ENCODE measurements at regions not wholly inside any gene's neighbourhood (a gene's known extent, or its start where the extent isn't known, plus 50 kb on each side); places are given as distances from the start of the nearest gene placed in this dataset.

GRCh38 chr4:60042231-60042652 lies 1157.9 kb upstream of the ADGRL3 start:
- H2BK20ac ChIP-seq (ENCODE audit: low read length): no peak overlapping the region
- no peak overlapping the region for H2BK120ac ChIP-seq (replicated peaks; ENCODE audit: low read depth, low read length)
- no peaks in the 10 kb centered on the region for H3K4me1 ChIP-seq (replicated peaks in 1 of 4; ENCODE audit: control insufficient read depth in 3 of 4, insufficient read depth in 4 of 4, low read length in 3 of 4)
- H2BK15ac ChIP-seq (ENCODE audit: low read length): no peak overlapping the region
- H3K9me3 ChIP-seq (ENCODE audit: insufficient read depth in 2 of 2, low read depth in 1 of 2, low read length in 1 of 2): peaks cover 4 to 8% of the 10 kb centered on the region in 2 experiments; a peak in 2 of 4 replicates
- H4K5ac ChIP-seq (ENCODE audit: insufficient read length, low read depth, low read length): no peak overlapping the region
- H3K79me1 ChIP-seq (ENCODE audit: low read depth, low read length): no peaks in the 10 kb centered on the region
- ChIA-PET POLR2A (ENCODE audit: partially characterized antibody) (no interaction called here), CTCF (ENCODE audit: partially characterized antibody) (interaction anchor here (1.7 kb wide), 1 partner anchor 18 kb away, joined by 7 read pairs; no protein-coding TSS in a partner anchor)
- no peaks in the 10 kb centered on the region for H3K23me2 ChIP-seq (ENCODE audit: low read depth, low read length)
- no peak overlapping the region for H2AFZ ChIP-seq (ENCODE audit: low read length)
- no peaks in the 10 kb centered on the region for H4K20me1 ChIP-seq (replicated peaks in 1 of 2; ENCODE audit: control insufficient read depth in 1 of 2, insufficient read depth in 2 of 2, low read length in 2 of 2)
- H3K79me2 ChIP-seq (ENCODE audit: control insufficient read depth in 1 of 2, insufficient read depth in 2 of 2, low read length in 2 of 2): no peaks in the 10 kb centered on the region
- H3K4ac ChIP-seq (replicated peaks; ENCODE audit: insufficient read length, low read depth, low read length): no peak overlapping the region
- H3K23ac ChIP-seq (ENCODE audit: insufficient read length): no peak overlapping the region
- H3K14ac ChIP-seq (ENCODE audit: insufficient read length): no peak overlapping the region
- no peaks in the 10 kb centered on the region for H3K27me3 ChIP-seq (replicated peaks in 1 of 4; ENCODE audit: control insufficient read depth in 3 of 4, extremely low read depth in 1 of 4, insufficient read depth in 3 of 4, low read length in 3 of 4)
- no peaks in the 10 kb centered on the region for H3K36me3 ChIP-seq (ENCODE audit: control insufficient read depth in 2 of 4, insufficient read depth in 4 of 4, low read length in 3 of 4)
- H2AK5ac ChIP-seq (ENCODE audit: low read depth, low read length): no peak overlapping the region
- H3K4me3 ChIP-seq (ENCODE audit: extremely low read depth in 1 of 4, insufficient read depth in 2 of 4, low read depth in 3 of 4, low read length in 4 of 4): no peak overlapping the region
- H3K27ac ChIP-seq (ENCODE audit: low read depth, low read length): no peak overlapping the region
- H2BK5ac ChIP-seq (ENCODE audit: low read depth, low read length): no peak overlapping the region
- H4K91ac ChIP-seq (replicated peaks; ENCODE audit: insufficient read length, low read length): no peak overlapping the region
- no peak overlapping the region for H3K18ac ChIP-seq (ENCODE audit: extremely low read depth, low read length)
- no peak overlapping the region for H2BK12ac ChIP-seq (ENCODE audit: low read depth, low read length)
- FAIRE-seq (no peak), DNase-seq (ENCODE audit: low read depth in 1 of 2, low spot score in 2 of 2) (no peak)
- no peak overlapping the region for H3K9ac ChIP-seq (replicated peaks in 1 of 4; ENCODE audit: extremely low read depth in 1 of 4, low read depth in 3 of 4, low read length in 3 of 4)
- no peak overlapping the region for H3K56ac ChIP-seq (replicated peaks; ENCODE audit: insufficient read length, low read depth, low read length)
- no peak overlapping the region for H3K4me2 ChIP-seq (ENCODE audit: insufficient read depth in 1 of 2, low read depth in 2 of 2, low read length in 2 of 2)
- WGBS, 2 experiments (ENCODE audit: extremely low coverage in 1 of 2, insufficient coverage in 1 of 2, insufficient read length in 1 of 2, insufficient replicate concordance in 2 of 2, low coverage in 1 of 2, low lambda C conversion rate in 2 of 2, missing lambda C conversion rate in 1 of 2): 96% methylated on average over 12 of the region's 15 CpGs; no CpG with 5 or more reads in 1 of the 2 experiments
- no peak overlapping the region for H4K8ac ChIP-seq (ENCODE audit: extremely low read depth, insufficient read depth, low read length)
- no peak for TF ChIP-seq YY1 (IDR thresholded peaks at IDR 0.05; ENCODE audit: low read depth, low read length)
- TF ChIP-seq MAFK (IDR thresholded peaks at IDR 0.05; ENCODE audit: low read depth, low read length): no peak
- no peak for TF ChIP-seq ATF2 (IDR thresholded peaks at IDR 0.05; ENCODE audit: low read length)
- no peak for TF ChIP-seq KDM4A (IDR thresholded peaks at IDR 0.05; ENCODE audit: low read depth, low read length, severe bottlenecking)
- TF ChIP-seq SIN3A (conservative IDR thresholded peaks at IDR 0.05 in 1 of 2, IDR thresholded peaks at IDR 0.05 in 1 of 2; ENCODE audit: low read depth in 1 of 2, low read length in 2 of 2): no peak
- TF ChIP-seq RAD21 (IDR thresholded peaks at IDR 0.05 in 1 of 2, conservative IDR thresholded peaks at IDR 0.05 in 1 of 2; ENCODE audit: low read depth in 2 of 2, low read length in 2 of 2): no peak
- no peak for TF ChIP-seq RBBP5 (IDR thresholded peaks at IDR 0.05; ENCODE audit: borderline replicate concordance, low read depth, low read length)
- TF ChIP-seq CHD2 (IDR thresholded peaks at IDR 0.05; ENCODE audit: low read length): no peak
- TF ChIP-seq BCL11A (IDR thresholded peaks at IDR 0.05; ENCODE audit: low read depth in 2 of 2, low read length in 2 of 2): no peak
- no peak for TF ChIP-seq FOSL1 (IDR thresholded peaks at IDR 0.05; ENCODE audit: insufficient read depth, low read depth, low read length)
- no peak for TF ChIP-seq TEAD4 (IDR thresholded peaks at IDR 0.05; ENCODE audit: low read depth, low read length)
- TF ChIP-seq NRF1 (IDR thresholded peaks at IDR 0.05; ENCODE audit: low read depth, low read length): no peak
- no peak for TF ChIP-seq EGR1 (IDR thresholded peaks at IDR 0.05; ENCODE audit: borderline replicate concordance, low read depth, low read length)
